ENCODE measurements at regions not wholly inside any gene's neighbourhood (a gene's known extent, or its start where the extent isn't known, plus 50 kb on each side); places are given as distances from the start of the nearest gene placed in this dataset.

- Histone ChIP-seq H3K27me3 (replicated peaks in 1 of 4; ENCODE audit: control insufficient read depth in 3 of 4, extremely low read depth in 1 of 4, insufficient read depth in 3 of 4, low read length in 3 of 4) (no peaks in the 10 kb centered on the region), H3K9me3 (ENCODE audit: insufficient read depth in 2 of 2, low read depth in 1 of 2, low read length in 1 of 2) (no peaks in the 10 kb centered on the region), H2BK20ac (ENCODE audit: low read length) (no peak overlapping the region), H2BK120ac (replicated peaks; ENCODE audit: low read depth, low read length) (no peak overlapping the region), H3K23me2 (ENCODE audit: low read depth, low read length) (no peaks in the 10 kb centered on the region), H3K36me3 (ENCODE audit: control insufficient read depth in 2 of 4, insufficient read depth in 4 of 4, low read length in 3 of 4) (no peaks in the 10 kb centered on the region), H3K9ac (replicated peaks in 1 of 4; ENCODE audit: extremely low read depth in 1 of 4, low read depth in 3 of 4, low read length in 3 of 4) (no peak overlapping the region), H2BK5ac (ENCODE audit: low read depth, low read length) (no peak overlapping the region), H2BK15ac (ENCODE audit: low read length) (no peak overlapping the region), H3K4me3 (ENCODE audit: extremely low read depth in 1 of 4, insufficient read depth in 2 of 4, low read depth in 3 of 4, low read length in 4 of 4) (no peak overlapping the region), H3K18ac (ENCODE audit: extremely low read depth, low read length) (no peak overlapping the region), H3K4me2 (ENCODE audit: insufficient read depth in 1 of 2, low read depth in 2 of 2, low read length in 2 of 2) (no peak overlapping the region), H4K5ac (ENCODE audit: insufficient read length, low read depth, low read length) (no peak overlapping the region), H2BK12ac (ENCODE audit: low read depth, low read length) (no peak overlapping the region), H3K27ac (ENCODE audit: low read depth, low read length) (no peak overlapping the region), H2AK5ac (ENCODE audit: low read depth, low read length) (no peak overlapping the region), H4K91ac (replicated peaks; ENCODE audit: insufficient read length, low read length) (no peak overlapping the region), H3K79me1 (ENCODE audit: low read depth, low read length) (no peaks in the 10 kb centered on the region), H3K56ac (replicated peaks; ENCODE audit: insufficient read length, low read depth, low read length) (no peak overlapping the region), H3K14ac (ENCODE audit: insufficient read length) (no peak overlapping the region), H2AFZ (ENCODE audit: low read length) (no peak overlapping the region), H3K79me2 (ENCODE audit: control insufficient read depth in 1 of 2, insufficient read depth in 2 of 2, low read length in 2 of 2) (no peaks in the 10 kb centered on the region), H4K8ac (ENCODE audit: extremely low read depth, insufficient read depth, low read length) (no peak overlapping the region), H3K4ac (replicated peaks; ENCODE audit: insufficient read length, low read depth, low read length) (no peak overlapping the region), H4K20me1 (replicated peaks in 1 of 2; ENCODE audit: control insufficient read depth in 1 of 2, insufficient read depth in 2 of 2, low read length in 2 of 2) (no peaks in the 10 kb centered on the region), H3K23ac (ENCODE audit: insufficient read length) (no peak overlapping the region), H3K4me1 (replicated peaks in 1 of 4; ENCODE audit: control insufficient read depth in 3 of 4, insufficient read depth in 4 of 4, low read length in 3 of 4) (no peaks in the 10 kb centered on the region)
- 84% methylated on average over 4 of the region's 4 CpGs; no CpG with 5 or more reads in 1 of the 2 experiments for whole genome bisulfite sequencing, 2 experiments (ENCODE audit: extremely low coverage in 1 of 2, insufficient coverage in 1 of 2, insufficient read length in 1 of 2, insufficient replicate concordance in 2 of 2, low coverage in 1 of 2, low lambda C conversion rate in 2 of 2, missing lambda C conversion rate in 1 of 2)
- CTCF ChIA-PET (ENCODE audit: partially characterized antibody), result no interaction called here
- DNase-seq (ENCODE audit: low read depth in 1 of 2, low spot score in 2 of 2) (no peak), FAIRE-seq (no peak)
- TF ChIP-seq TAF7 (optimal IDR thresholded peaks at IDR 0.05; ENCODE audit: borderline replicate concordance, low read depth, low read length) (no peak), SRF (IDR thresholded peaks at IDR 0.05; ENCODE audit: low read depth, low read length) (no peak), SIRT6 (IDR thresholded peaks at IDR 0.05; ENCODE audit: low read length) (no peak), RBBP5 (IDR thresholded peaks at IDR 0.05; ENCODE audit: borderline replicate concordance, low read depth, low read length) (no peak), JUN (IDR thresholded peaks at IDR 0.05; ENCODE audit: low read depth, low read length) (no peak), HDAC6 (IDR thresholded peaks at IDR 0.05; ENCODE audit: low read depth, low read length) (no peak)
- POLR2A ChIA-PET (ENCODE audit: partially characterized antibody), result no interaction called here
These were observed 358.7 kb downstream of the MED10 start for GRCh38 chr5:6019612-6020011.

Data from H1 (cell line).